ENCODE measurements at regions not wholly inside any gene's neighbourhood (a gene's known extent, or its start where the extent isn't known, plus 50 kb on each side); places are given as distances from the start of the nearest gene placed in this dataset.

GRCh38 chr2:14936426-14936825 lies 303.9 kb downstream of the LRATD1 start:
- intact Hi-C loops (cut with DNase I): no loop called here
- Histone ChIP-seq H3K27ac (no peak overlapping the region), H3K27me3 (ENCODE audit: insufficient read depth in 3 of 3, low read length in 2 of 3) (no peaks in the 10 kb centered on the region), H3K9me3 (no peaks in the 10 kb centered on the region), H3K4me1 (no peaks in the 10 kb centered on the region), H3K36me3 (ENCODE audit: insufficient read depth in 1 of 2, low read depth in 1 of 2) (no peaks in the 10 kb centered on the region), H3K4me3 (no peak overlapping the region)
- no peak for ATAC-seq
- WGBS, 3 donors: 78 to 82% (median 81%) methylated on average over 3 of the region's 3 CpGs
- DNase-seq: no peak
- TF ChIP-seq, protein P1, sequence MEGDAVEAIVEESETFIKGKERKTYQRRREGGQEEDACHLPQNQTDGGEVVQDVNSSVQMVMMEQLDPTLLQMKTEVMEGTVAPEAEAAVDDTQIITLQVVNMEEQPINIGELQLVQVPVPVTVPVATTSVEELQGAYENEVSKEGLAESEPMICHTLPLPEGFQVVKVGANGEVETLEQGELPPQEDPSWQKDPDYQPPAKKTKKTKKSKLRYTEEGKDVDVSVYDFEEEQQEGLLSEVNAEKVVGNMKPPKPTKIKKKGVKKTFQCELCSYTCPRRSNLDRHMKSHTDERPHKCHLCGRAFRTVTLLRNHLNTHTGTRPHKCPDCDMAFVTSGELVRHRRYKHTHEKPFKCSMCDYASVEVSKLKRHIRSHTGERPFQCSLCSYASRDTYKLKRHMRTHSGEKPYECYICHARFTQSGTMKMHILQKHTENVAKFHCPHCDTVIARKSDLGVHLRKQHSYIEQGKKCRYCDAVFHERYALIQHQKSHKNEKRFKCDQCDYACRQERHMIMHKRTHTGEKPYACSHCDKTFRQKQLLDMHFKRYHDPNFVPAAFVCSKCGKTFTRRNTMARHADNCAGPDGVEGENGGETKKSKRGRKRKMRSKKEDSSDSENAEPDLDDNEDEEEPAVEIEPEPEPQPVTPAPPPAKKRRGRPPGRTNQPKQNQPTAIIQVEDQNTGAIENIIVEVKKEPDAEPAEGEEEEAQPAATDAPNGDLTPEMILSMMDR (IDR thresholded peaks at IDR 0.05): no peak

GRCh38 chr2:14937336-14937735 lies 304.8 kb downstream of the LRATD1 start:
- H3K4me3 ChIP-seq: no peak overlapping the region
- TF ChIP-seq, protein P1 (IDR thresholded peaks at IDR 0.05): no peak
- intact Hi-C loops (cut with DNase I): no loop called here
- H3K9me3 ChIP-seq: no peaks in the 10 kb centered on the region
- H3K27ac ChIP-seq: no peak overlapping the region
- no peaks in the 10 kb centered on the region for H3K4me1 ChIP-seq
- H3K36me3 ChIP-seq (ENCODE audit: insufficient read depth in 1 of 2, low read depth in 1 of 2): no peaks in the 10 kb centered on the region
- ATAC-seq (no peak), DNase-seq (no peak)
- no peaks in the 10 kb centered on the region for H3K27me3 ChIP-seq (ENCODE audit: insufficient read depth in 3 of 3, low read length in 2 of 3)
- WGBS, 3 donors: 90 to 95% (median 93%) methylated on average over 3 of the region's 3 CpGs

GRCh38 chr2:14941151-14941631 lies 308.7 kb downstream of the LRATD1 start:
- WGBS, 3 donors: 11 to 15% (median 11%) methylated on average over 4 of the region's 4 CpGs
- ATAC-seq: no peak

GRCh38 chr2:14942987-14943386 lies 310.5 kb downstream of the LRATD1 start:
- Histone ChIP-seq H3K9me3 (no peaks in the 10 kb centered on the region), H3K27me3 (ENCODE audit: insufficient read depth in 3 of 3, low read length in 2 of 3) (no peaks in the 10 kb centered on the region), H3K4me1 (no peaks in the 10 kb centered on the region), H3K27ac (no peak overlapping the region), H3K36me3 (ENCODE audit: insufficient read depth in 1 of 2, low read depth in 1 of 2) (no peaks in the 10 kb centered on the region), H3K4me3 (no peak overlapping the region)
- DNase-seq (no peak), ATAC-seq (no peak)
- 75 to 84% (median 76%) methylated on average over 3 of the region's 3 CpGs for WGBS, 3 donors
- intact Hi-C loops (cut with DNase I): no loop called here
- TF ChIP-seq, protein P1 (IDR thresholded peaks at IDR 0.05): no peak

More at GRCh38 chr2:14941151-14941631, 308.7 kb downstream of the LRATD1 start:
- no peaks in the 10 kb centered on the region for H3K4me1 ChIP-seq
- no peak overlapping the region for H3K27ac ChIP-seq
- DNase-seq: no peak
- no peaks in the 10 kb centered on the region for H3K9me3 ChIP-seq
- no peaks in the 10 kb centered on the region for H3K27me3 ChIP-seq (ENCODE audit: insufficient read depth in 3 of 3, low read length in 2 of 3)
- no peaks in the 10 kb centered on the region for H3K36me3 ChIP-seq (ENCODE audit: insufficient read depth in 1 of 2, low read depth in 1 of 2)
- intact Hi-C loops (cut with DNase I): no loop called here
- TF ChIP-seq, protein P1 (IDR thresholded peaks at IDR 0.05): no peak
- H3K4me3 ChIP-seq: no peak overlapping the region

Measured in psoas muscle (tissue), 7 donors.